Loucy (cell line): ENCODE measurements at regions not wholly inside any gene's neighbourhood (a gene's known extent, or its start where the extent isn't known, plus 50 kb on each side); places are given as distances from the start of the nearest gene placed in this dataset.

Experiments
- H2AFZ ChIP-seq: fragments of 200-600 bp; sonication (generic); 2 replicates; pipeline ENCODE4 v1.6.0; 2016; ENCODE audit warnings: antibody characterized with exemption, mild to moderate bottlenecking, low read length, moderate library complexity
- H3F3A ChIP-seq: fragments of 200-600 bp; 2 replicates; pipeline ENCODE4 v1.6.0; 2016; ENCODE audit warnings: antibody characterized with exemption, low read depth, mild to moderate bottlenecking
- H3K27me3 ChIP-seq: fragments of 200-600 bp; sonication (generic); 2 replicates; pipeline ENCODE4 v1.6.1; 2014; ENCODE audit warnings: low read length, mild to moderate bottlenecking; ENCODE audit not compliant: insufficient read depth, poor library complexity, severe bottlenecking
- H3K36me3 ChIP-seq: fragments of 200-600 bp; sonication (generic); 2 replicates; pipeline ENCODE4 v1.6.1; 2016; ENCODE audit warnings: low read length; ENCODE audit not compliant: insufficient read depth
- H3K4me1 ChIP-seq: fragments of 200-600 bp; sonication (generic); 2 replicates; pipeline ENCODE4 v1.5.1; 2014; ENCODE audit warnings: low read length, mild to moderate bottlenecking; ENCODE audit not compliant: insufficient read depth, poor library complexity, severe bottlenecking
- H3K4me2 ChIP-seq: fragments of 200-600 bp; sonication (generic); 2 replicates; pipeline ENCODE4 v1.6.0; 2014; ENCODE audit warnings: antibody characterized with exemption, low read length, low read depth, mild to moderate bottlenecking; ENCODE audit not compliant: poor library complexity, severe bottlenecking
- H3K4me3 ChIP-seq: fragments of 200-600 bp; sonication (generic); 2 replicates; pipeline ENCODE4 v1.5.1; 2014; ENCODE audit warnings: low read length, mild to moderate bottlenecking, mixed read lengths; ENCODE audit not compliant: poor library complexity, severe bottlenecking
- H3K79me2 ChIP-seq: fragments of 200-600 bp; sonication (generic); 2 replicates; pipeline ENCODE4 v1.6.1; 2014; ENCODE audit warnings: low read length; ENCODE audit not compliant: insufficient read depth
- H3K9ac ChIP-seq: fragments of 200-600 bp; sonication (generic); 2 replicates; pipeline ENCODE4 v1.6.0; 2014; ENCODE audit warnings: mild to moderate bottlenecking, low read depth, low read length, moderate library complexity; ENCODE audit not compliant: poor library complexity, severe bottlenecking
- H3K9me2 ChIP-seq: fragments of 200-600 bp; sonication (generic); replicated peaks from 2 replicates; pipeline ENCODE4 v1.6.1; 2016; ENCODE audit warnings: low read depth, low read length, mixed read lengths
- H3K9me3 ChIP-seq: fragments of 200-600 bp; sonication (generic); 2 replicates; pipeline ENCODE4 v1.6.1; 2014; ENCODE audit warnings: mild to moderate bottlenecking, antibody characterized with exemption, low read length, low read depth; ENCODE audit not compliant: insufficient read depth
- H4K20me1 ChIP-seq: fragments of 200-600 bp; sonication (generic); 2 replicates; pipeline ENCODE4 v1.6.0; 2014; ENCODE audit warnings: antibody characterized with exemption, low read length, mild to moderate bottlenecking; ENCODE audit not compliant: insufficient read depth, poor library complexity, severe bottlenecking
- CTCF ChIP-seq: fragments of 200-600 bp; sonication (generic); conservative IDR thresholded peaks from 2 replicates; pipeline ENCODE4 v1.5.1; 2014; ENCODE audit warnings: mild to moderate bottlenecking, antibody characterized with exemption, low read length
- EZH2phosphoT487 ChIP-seq: fragments of 200-600 bp; IDR thresholded peaks from 2 replicates; pipeline ENCODE4 v1.6.1; 2018; ENCODE audit warnings: antibody characterized with exemption, mild to moderate bottlenecking, moderate library complexity, borderline replicate concordance

DNA sequence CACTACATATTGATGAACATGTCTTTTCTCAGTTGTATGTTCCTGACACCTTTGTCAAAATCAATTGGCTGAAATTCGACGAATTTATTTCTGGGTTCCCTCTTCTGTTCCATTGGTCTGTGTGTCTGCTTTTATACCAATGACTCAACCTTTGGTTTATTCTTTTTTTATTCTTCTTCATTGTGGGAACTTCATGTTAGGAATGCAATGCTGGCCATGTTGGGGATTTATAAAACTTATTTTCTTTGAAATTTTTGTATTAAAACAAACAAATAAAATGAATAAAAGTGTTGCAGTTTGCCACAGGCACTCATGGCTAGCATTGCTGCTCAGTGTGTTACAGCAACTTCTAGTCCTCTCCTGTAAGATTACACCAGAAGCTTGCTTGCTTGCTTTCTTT lies 287.8 kb downstream of the DUSP10 start:
- H3K79me2 ChIP-seq: no peaks in the 10 kb centered on the region
- H2AFZ ChIP-seq: no peak overlapping the region
- no peak overlapping the region for H3K4me2 ChIP-seq
- no peaks in the 10 kb centered on the region for H3K36me3 ChIP-seq
- no peaks in the 10 kb centered on the region for H3K4me1 ChIP-seq
- TF ChIP-seq CTCF (no peak), EZH2phosphoT487 (no peak)
- no peaks in the 10 kb centered on the region for H3K9me2 ChIP-seq
- no peak overlapping the region for H3K4me3 ChIP-seq
- H3K9ac ChIP-seq: no peak overlapping the region
- no peaks in the 10 kb centered on the region for H3F3A ChIP-seq
- H4K20me1 ChIP-seq: no peaks in the 10 kb centered on the region
- H3K27me3 ChIP-seq: no peaks in the 10 kb centered on the region
- no peaks in the 10 kb centered on the region for H3K9me3 ChIP-seq

- no peak overlapping the region for H3K9ac ChIP-seq
- H3K36me3 ChIP-seq: no peaks in the 10 kb centered on the region
- no peaks in the 10 kb centered on the region for H3K9me3 ChIP-seq
- no peaks in the 10 kb centered on the region for H4K20me1 ChIP-seq
- no peak overlapping the region for H3K4me2 ChIP-seq
- no peaks in the 10 kb centered on the region for H3K4me1 ChIP-seq
- no peaks in the 10 kb centered on the region for H3K9me2 ChIP-seq
- no peak overlapping the region for H2AFZ ChIP-seq
- no peaks in the 10 kb centered on the region for H3K79me2 ChIP-seq
- H3F3A ChIP-seq: no peaks in the 10 kb centered on the region
- TF ChIP-seq EZH2phosphoT487 (no peak), CTCF (no peak)
- no peaks in the 10 kb centered on the region for H3K27me3 ChIP-seq
- H3K4me3 ChIP-seq: no peak overlapping the region
Measured at GRCh38 chr1:221456918-221457317, 285.0 kb downstream of the DUSP10 start.

DNA sequence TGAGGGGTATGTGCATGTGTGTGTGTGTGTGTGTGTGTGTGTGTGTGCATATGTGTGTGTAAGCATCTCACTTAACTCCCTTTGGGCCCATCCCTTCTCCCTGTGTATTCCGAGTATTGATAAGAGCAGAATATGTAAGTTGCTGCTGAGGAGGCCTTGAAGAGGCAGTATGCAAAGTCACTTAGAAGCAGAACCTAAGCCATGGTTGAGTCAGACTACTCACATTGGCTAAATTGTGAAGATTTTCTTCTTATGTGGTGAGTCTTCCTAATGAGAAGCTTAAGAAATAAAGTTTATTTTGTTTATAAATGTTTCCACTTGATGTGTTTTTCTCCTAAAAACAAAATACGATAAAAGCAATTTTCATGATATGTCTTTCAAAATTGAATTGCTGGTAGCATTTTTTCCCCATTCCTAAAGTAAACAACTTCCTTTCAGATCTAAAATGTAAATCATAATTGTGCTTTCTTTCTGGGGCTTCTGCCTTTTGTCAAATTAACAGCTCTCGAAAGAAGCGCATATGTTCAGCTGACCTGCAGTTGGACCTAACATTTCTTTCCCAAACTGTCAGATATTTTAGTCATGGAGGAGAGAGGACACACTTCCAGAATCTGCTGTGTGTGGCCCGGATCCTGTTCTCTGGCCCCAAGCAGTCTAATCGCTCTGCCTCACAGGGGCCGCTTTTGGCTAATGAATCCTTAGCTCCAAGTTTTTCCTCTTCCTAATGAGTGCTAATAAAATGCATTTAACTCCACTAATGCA lies 284.0 kb downstream of the DUSP10 start:
- no peaks in the 10 kb centered on the region for H3K79me2 ChIP-seq
- H3K27me3 ChIP-seq: no peaks in the 10 kb centered on the region
- TF ChIP-seq EZH2phosphoT487: no peak
- no peak overlapping the region for H2AFZ ChIP-seq
- H3K9me3 ChIP-seq: no peaks in the 10 kb centered on the region
- no peaks in the 10 kb centered on the region for H3K36me3 ChIP-seq
- no peaks in the 10 kb centered on the region for H3F3A ChIP-seq
- H3K4me3 ChIP-seq: no peak overlapping the region
- no peak overlapping the region for H3K9ac ChIP-seq
- H3K4me2 ChIP-seq: no peak overlapping the region
- H3K9me2 ChIP-seq: no peaks in the 10 kb centered on the region
- H3K4me1 ChIP-seq: no peaks in the 10 kb centered on the region
- no peaks in the 10 kb centered on the region for H4K20me1 ChIP-seq
